ENCODE measurements at regions not wholly inside any gene's neighbourhood (a gene's known extent, or its start where the extent isn't known, plus 50 kb on each side); places are given as distances from the start of the nearest gene placed in this dataset.

GRCh38 chr12:74285773-74286172 is 251.9 kb upstream of the ATXN7L3B start:
- TF ChIP-seq CTCF (conservative IDR thresholded peaks at IDR 0.05): no peak
- H3K27ac ChIP-seq: no peak overlapping the region

- no peak overlapping the region for H3K27ac ChIP-seq
- no peak for TF ChIP-seq CTCF (conservative IDR thresholded peaks at IDR 0.05)
Measured at GRCh38 chr12:74286254-74286653, 251.4 kb upstream of the ATXN7L3B start.

- no peak for TF ChIP-seq CTCF (conservative IDR thresholded peaks at IDR 0.05)
- H3K27ac ChIP-seq: no peak overlapping the region
Measured at GRCh38 chr12:74292351-74293194, 245.1 kb upstream of the ATXN7L3B start.

- no peak overlapping the region for H3K27ac ChIP-seq
- TF ChIP-seq CTCF (conservative IDR thresholded peaks at IDR 0.05): no peak
Measured at GRCh38 chr12:74293689-74294131, 243.9 kb upstream of the ATXN7L3B start.

GRCh38 chr12:74317078-74317601 is 220.5 kb upstream of the ATXN7L3B start:
- peak; percentile 86 for TF ChIP-seq CTCF (conservative IDR thresholded peaks at IDR 0.05)
- peak overlapping the region; percentile 81 for H3K27ac ChIP-seq

GRCh38 chr12:74317741-74318140 is 219.9 kb upstream of the ATXN7L3B start:
- TF ChIP-seq CTCF (conservative IDR thresholded peaks at IDR 0.05): no peak
- peak overlapping the region; percentile 81 for H3K27ac ChIP-seq

- TF ChIP-seq CTCF (conservative IDR thresholded peaks at IDR 0.05): no peak
- H3K27ac ChIP-seq: no peak overlapping the region
Measured at GRCh38 chr12:74319886-74320285, 217.7 kb upstream of the ATXN7L3B start.
